Neural progenitor cell (in vitro differentiated cells): ENCODE measurements at regions not wholly inside any gene's neighbourhood (a gene's known extent, or its start where the extent isn't known, plus 50 kb on each side); places are given as distances from the start of the nearest gene placed in this dataset.
"Not testable (repeated sequence)": the region's sequence is repeated elsewhere in the genome, so short reads cannot be mapped to it uniquely, and the experiment has no call there.

ENCODE experiments used
- CTCF ChIP-seq: fragments of 200-600 bp; sonication (generic); IDR thresholded peaks from 2 replicates; pipeline ENCODE4 v1.5.1; 2017; ENCODE audit warnings: antibody characterized with exemption, mild to moderate bottlenecking
- EZH2 ChIP-seq: fragments of 200-600 bp; sonication (generic); IDR thresholded peaks from 2 replicates; pipeline ENCODE4 v1.6.1; 2017; ENCODE audit warnings: antibody characterized with exemption, mild to moderate bottlenecking, moderate library complexity

DNA sequence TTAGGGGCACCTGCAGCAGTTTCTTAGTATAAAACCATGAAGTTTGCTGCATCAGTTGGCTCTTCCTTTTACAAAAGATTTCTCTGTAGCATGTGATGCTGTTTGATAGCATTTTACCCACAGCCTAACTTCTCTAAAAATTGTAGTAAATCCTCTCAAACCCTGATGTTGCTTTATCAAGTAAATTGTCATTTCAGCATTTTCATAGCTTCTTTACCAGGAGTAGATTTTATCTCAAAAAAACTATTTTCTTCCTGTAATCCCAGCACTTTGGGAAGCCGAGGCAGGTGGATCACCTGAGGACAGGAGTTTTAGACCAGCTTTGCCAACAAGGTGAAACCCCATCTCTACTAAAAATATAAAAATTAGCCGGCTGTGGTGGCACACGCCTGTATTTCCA is 144.5 kb upstream of the FOLH1 start:
- TF ChIP-seq CTCF, EZH2: not testable (repeated sequence)
